Upper lobe of right lung (tissue), 1 donor: ENCODE measurements at regions not wholly inside any gene's neighbourhood (a gene's known extent, or its start where the extent isn't known, plus 50 kb on each side); places are given as distances from the start of the nearest gene placed in this dataset.

Experiments
- ATAC-seq: fragments of 200-7000 bp; cut with Tn5 transposase; one replicate; pipeline ENCODE4 v1.9.1; 2020; ENCODE audit warnings: mild to moderate bottlenecking, moderate library complexity
- DNase-seq: peaks from one replicate; pipeline ENCODE4 v3.0.0-alpha.2; 2020
- H3K27ac ChIP-seq: fragments of 200-600 bp; one replicate; pipeline ENCODE4 v1.8.0; 2022
- H3K27me3 ChIP-seq: fragments of 200-600 bp; one replicate; pipeline ENCODE4 v1.8.0; 2022; ENCODE audit warnings: mild to moderate bottlenecking
- H3K36me3 ChIP-seq: fragments of 200-600 bp; one replicate; pipeline ENCODE4 v1.8.0; 2022
- H3K4me1 ChIP-seq: fragments of 200-600 bp; one replicate; pipeline ENCODE4 v1.8.0; 2022
- H3K4me3 ChIP-seq: fragments of 200-600 bp; one replicate; pipeline ENCODE4 v1.8.0; 2022; ENCODE audit warnings: mild to moderate bottlenecking
- H3K9me3 ChIP-seq: fragments of 200-600 bp; one replicate; pipeline ENCODE4 v1.8.0; 2022
- intact Hi-C: fragments of 100-400 bp; cut with DNase I; formaldehyde crosslinking; loops from one replicate; pipeline ENCODE4 v1.11.0; 2022
- TF ChIP-seq, protein P1 (sequence below): fragments of 200-600 bp; IDR thresholded peaks from one replicate; pipeline ENCODE4 v1.8.0; 2022; ENCODE audit warnings: antibody characterized with exemption
- donor health status: DM: no; HTN: yes; CAD: no; lungs with severe emphysema.

DNA sequence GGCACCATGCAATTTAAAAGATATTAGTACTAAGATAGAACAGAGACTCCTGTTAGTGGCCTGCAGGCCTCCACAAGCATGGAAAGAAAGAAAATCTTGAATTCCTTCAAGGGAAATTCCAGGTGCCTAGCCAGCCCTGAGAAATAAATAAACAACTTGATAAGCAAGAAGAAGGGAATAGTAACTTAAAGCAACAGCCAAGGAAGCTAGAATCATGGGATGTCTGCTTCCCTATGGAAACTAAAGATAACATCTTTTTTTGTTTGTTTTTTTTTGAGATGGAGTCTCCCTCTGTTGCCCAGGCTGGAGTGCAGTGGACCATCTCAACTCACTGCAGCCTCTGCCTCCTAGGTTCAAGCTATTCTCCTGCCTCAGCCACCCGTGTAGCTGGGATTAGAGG, 128.6 kb downstream of the SKIDA1 start:
- Histone ChIP-seq H3K36me3 (no peaks in the 10 kb centered on the region), H3K27ac (no peak overlapping the region), H3K4me3 (no peak overlapping the region), H3K4me1 (no peaks in the 10 kb centered on the region), H3K27me3 (no peaks in the 10 kb centered on the region), H3K9me3 (no peaks in the 10 kb centered on the region)
- no peak for ATAC-seq
- TF ChIP-seq, protein P1, sequence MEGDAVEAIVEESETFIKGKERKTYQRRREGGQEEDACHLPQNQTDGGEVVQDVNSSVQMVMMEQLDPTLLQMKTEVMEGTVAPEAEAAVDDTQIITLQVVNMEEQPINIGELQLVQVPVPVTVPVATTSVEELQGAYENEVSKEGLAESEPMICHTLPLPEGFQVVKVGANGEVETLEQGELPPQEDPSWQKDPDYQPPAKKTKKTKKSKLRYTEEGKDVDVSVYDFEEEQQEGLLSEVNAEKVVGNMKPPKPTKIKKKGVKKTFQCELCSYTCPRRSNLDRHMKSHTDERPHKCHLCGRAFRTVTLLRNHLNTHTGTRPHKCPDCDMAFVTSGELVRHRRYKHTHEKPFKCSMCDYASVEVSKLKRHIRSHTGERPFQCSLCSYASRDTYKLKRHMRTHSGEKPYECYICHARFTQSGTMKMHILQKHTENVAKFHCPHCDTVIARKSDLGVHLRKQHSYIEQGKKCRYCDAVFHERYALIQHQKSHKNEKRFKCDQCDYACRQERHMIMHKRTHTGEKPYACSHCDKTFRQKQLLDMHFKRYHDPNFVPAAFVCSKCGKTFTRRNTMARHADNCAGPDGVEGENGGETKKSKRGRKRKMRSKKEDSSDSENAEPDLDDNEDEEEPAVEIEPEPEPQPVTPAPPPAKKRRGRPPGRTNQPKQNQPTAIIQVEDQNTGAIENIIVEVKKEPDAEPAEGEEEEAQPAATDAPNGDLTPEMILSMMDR: no peak
- intact Hi-C loops: no loop called here
- DNase-seq: no peak

DNA sequence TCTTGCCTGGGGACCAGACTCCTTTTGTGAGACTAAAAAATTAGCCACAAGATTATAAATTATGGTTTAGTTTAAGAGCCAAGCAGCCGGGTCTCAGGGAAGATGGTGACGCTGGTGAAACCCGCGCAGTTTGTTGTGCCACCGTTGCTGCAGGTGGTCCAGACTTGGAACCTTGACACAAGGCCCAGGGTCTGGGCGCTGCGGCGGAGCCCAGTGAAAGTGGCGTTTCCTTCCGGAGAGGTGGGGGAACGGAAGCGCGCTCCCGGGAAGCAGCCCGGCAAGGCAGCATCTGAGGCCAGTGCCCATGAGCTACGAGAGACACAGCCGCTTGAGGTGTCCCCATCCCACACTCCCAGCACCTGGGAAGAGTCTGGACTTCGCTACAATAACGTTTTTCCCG, 131.6 kb downstream of the SKIDA1 start:
- no peak overlapping the region for H3K4me3 ChIP-seq
- no peaks in the 10 kb centered on the region for H3K9me3 ChIP-seq
- H3K4me1 ChIP-seq: no peaks in the 10 kb centered on the region
- H3K36me3 ChIP-seq: no peaks in the 10 kb centered on the region
- H3K27ac ChIP-seq: no peak overlapping the region
- DNase-seq (no peak), ATAC-seq (no peak)
- TF ChIP-seq, protein P1: no peak
- intact Hi-C loops: no loop called here
- H3K27me3 ChIP-seq: no peaks in the 10 kb centered on the region

DNA sequence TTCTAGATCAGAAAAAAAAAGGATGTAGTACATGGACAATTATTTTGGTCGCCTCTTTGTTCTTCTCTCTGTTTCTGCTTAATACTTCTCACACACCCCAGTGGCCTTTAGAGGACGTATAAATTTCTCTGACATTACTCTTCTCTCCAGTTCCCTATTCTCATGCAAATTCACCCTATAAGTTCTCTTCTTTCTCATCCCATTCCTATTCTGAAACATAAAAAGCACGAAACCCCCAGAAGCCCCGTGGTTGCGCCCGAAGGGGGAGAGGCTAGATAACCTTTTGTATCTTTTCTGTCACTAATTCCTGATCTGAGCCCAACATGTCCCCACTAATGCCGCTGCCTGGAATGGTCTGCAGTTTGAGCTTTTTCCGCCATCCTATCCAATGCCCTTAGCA, 136.9 kb downstream of the SKIDA1 start:
- Histone ChIP-seq H3K4me3 (no peak overlapping the region), H3K27me3 (no peaks in the 10 kb centered on the region), H3K9me3 (no peaks in the 10 kb centered on the region), H3K36me3 (no peaks in the 10 kb centered on the region), H3K4me1 (no peaks in the 10 kb centered on the region), H3K27ac (no peak overlapping the region)
- TF ChIP-seq, protein P1: no peak
- DNase-seq: no peak
- intact Hi-C loops: no loop called here
- ATAC-seq: no peak

DNA sequence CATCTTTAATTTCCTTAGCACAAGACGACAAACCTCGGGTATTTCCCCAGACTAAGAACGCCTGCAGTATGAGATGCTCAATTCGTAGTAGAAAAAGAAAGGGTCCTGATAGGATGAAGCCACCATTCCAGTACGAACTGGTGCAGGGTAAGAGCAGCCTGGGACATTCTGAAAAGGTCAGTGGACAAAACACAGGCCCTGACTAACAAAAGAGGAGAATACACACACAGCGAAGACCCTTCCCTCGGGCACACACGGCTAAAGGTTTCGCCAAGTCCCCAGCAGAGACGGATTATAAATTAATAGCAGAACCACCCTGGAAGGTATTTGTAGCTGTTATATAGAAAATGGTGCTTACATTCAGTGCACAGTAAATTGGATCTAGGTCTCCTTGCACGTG, 137.6 kb downstream of the SKIDA1 start:
- Histone ChIP-seq H3K27ac (no peak overlapping the region), H3K9me3 (no peaks in the 10 kb centered on the region), H3K4me3 (no peak overlapping the region), H3K36me3 (no peaks in the 10 kb centered on the region), H3K27me3 (no peaks in the 10 kb centered on the region), H3K4me1 (no peaks in the 10 kb centered on the region)
- TF ChIP-seq, protein P1: no peak
- intact Hi-C loops: no loop called here
- no peak for ATAC-seq
- no peak for DNase-seq

DNA sequence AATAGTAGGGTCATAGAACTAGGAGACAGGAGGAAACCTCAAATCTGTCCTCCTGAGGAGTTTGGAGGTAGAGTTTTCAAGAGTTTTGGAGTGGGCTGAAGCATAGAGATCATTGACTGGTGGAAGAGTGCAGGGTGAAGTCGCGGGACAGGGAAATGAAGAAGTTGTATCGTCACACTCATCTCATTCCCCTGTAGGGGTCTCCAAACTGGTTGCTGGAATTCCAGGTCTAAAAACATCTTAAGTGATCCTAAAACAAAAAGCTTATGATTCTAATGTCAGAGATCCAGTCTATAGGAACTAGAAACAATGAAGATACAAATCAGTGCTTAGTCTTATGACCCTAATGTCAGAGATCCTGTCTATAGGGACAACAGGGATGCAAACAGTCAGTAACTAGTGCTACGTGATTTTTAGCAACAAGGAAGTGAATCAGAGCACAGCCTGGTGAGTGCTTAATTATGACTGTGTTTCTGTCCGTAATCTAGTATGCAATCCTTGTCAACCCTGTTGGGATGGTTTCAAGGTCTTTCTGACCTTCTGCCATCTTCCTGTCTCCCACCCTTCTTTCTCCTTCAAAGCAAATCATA, 139.4 kb downstream of the SKIDA1 start:
- Histone ChIP-seq H3K9me3 (no peaks in the 10 kb centered on the region), H3K27me3 (no peaks in the 10 kb centered on the region), H3K4me1 (no peaks in the 10 kb centered on the region), H3K36me3 (no peaks in the 10 kb centered on the region), H3K4me3 (no peak overlapping the region), H3K27ac (no peak overlapping the region)
- no peak for ATAC-seq
- DNase-seq: no peak
- TF ChIP-seq, protein P1: no peak
- intact Hi-C loops: no loop called here

DNA sequence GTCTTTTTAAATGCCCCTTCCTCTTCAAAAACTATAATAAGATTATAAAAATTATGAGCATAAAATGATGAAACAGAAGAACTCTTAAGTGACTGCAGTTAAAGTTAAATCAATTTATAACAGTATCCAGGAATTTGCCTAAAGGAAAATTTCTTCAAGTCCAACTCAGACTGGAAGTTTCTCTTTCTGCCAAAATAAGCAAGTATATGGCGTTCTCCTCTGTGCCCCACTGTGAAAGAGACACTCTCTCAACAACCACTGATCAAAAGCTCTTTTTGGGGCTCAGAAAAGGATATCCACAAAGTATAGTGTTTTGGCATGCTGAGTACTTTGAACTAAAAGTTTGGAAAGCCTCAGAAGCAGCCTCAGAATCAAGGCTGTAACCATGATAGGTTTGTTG, 139.9 kb downstream of the SKIDA1 start:
- H3K4me1 ChIP-seq: no peaks in the 10 kb centered on the region
- TF ChIP-seq, protein P1: no peak
- ATAC-seq: no peak
- H3K36me3 ChIP-seq: no peaks in the 10 kb centered on the region
- no peaks in the 10 kb centered on the region for H3K9me3 ChIP-seq
- no peak overlapping the region for H3K27ac ChIP-seq
- H3K27me3 ChIP-seq: no peaks in the 10 kb centered on the region
- no peak overlapping the region for H3K4me3 ChIP-seq
- intact Hi-C loops: no loop called here
- DNase-seq: no peak
